ENCODE measurements at regions not wholly inside any gene's neighbourhood (a gene's known extent, or its start where the extent isn't known, plus 50 kb on each side); places are given as distances from the start of the nearest gene placed in this dataset.

DNA sequence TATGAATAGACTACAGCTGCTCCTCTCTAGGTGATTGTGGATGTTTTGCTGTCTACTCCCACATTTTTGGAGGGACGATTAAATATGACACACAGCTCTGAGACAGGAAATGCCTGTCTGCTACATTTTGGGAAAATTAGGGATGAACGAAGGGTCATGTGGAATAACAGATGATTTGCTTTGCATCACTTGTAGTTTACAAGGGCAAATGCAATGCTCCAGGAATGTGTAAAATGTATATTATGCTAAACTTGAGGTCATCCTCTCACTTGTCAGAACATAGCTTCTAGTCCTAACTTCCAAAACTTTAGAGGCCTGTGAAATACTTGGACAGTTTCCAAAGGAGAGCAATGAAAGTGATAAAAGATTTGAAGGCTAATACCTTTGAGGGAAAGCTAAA is 284.2 kb upstream of the DACH1 start:
- no peak for DNase-seq

DNA sequence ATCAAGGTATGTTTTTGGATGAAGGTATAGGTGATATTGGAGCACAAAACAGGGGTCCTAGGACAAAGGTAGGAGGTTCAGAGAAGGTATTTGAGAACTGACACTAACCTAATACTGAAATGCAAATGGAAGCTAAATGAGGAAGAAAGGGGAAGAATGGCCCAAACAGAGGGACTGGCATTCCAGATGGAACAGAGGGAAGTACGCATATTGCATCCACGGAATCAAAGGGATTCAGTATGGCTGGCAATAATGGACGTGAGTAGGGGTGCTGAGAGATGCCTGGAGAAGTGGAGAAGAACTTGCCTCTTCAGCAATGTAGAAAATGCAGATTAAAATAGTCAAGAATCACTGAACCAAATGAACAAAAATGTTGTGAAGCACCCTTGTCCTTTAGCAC is 283.5 kb upstream of the DACH1 start:
- no peak for DNase-seq

GRCh38 chr13:72149701-72150100 is 282.7 kb upstream of the DACH1 start:
- DNase-seq = no peak

DNA sequence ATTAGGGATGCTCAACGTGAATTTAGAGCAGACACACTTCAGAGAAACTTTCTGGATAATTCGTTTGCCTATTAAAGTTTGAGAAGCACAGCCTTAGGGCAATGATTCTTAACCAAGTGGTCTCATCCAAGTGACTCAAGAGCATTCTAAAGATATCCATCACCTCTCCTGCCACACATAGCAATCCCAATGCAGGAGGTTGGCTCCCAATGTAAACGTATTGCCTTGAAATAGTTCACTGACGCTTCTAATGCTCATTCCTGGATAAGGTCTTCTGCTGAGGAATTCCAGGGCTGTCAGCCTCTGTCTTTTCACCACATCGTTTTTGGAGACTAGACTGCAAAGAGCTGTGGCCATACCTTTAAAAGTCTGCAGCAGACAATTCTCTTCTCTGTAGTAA is 279.8 kb upstream of the DACH1 start:
- DNase-seq = no peak

- no peak for DNase-seq
These were observed 278.4 kb upstream of the DACH1 start for GRCh38 chr13:72145383-72145782.

GRCh38 chr13:72144636-72145035 is 277.6 kb upstream of the DACH1 start:
- no peak for DNase-seq

DNA sequence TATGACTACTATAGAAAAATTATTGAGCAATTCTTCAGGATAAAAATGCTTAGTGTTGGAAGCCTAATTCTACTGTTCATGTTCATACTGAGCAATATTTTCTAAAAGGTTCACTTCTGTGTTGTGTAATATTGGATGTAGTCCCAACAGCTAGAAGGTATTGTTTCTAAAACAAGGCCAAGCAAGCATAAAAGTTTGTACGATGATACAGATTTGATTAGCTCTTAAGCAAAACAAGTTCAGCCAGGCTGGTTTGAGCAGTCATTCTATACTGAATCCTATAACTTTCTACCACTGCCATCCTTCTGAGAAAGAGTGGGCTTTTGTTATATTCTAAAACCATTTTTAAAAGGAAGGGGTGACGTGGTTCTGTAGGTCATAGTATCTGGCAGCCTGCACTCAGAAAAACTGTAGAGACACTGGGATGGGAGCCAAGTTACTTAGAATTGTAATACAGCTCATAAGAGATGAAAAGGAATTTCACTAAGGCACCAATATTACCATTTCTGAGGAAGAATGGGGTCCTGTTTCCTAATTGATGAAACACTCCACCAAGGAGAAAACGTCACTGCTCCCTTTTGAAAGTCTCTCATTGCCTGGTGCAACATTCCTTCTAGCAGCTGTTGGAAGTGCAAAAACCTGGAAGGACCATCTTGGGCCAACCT is 275.0 kb upstream of the DACH1 start:
- DNase-seq = no peak

- no peak for DNase-seq
These were observed 272.2 kb upstream of the DACH1 start for GRCh38 chr13:72139192-72139591.

DNA sequence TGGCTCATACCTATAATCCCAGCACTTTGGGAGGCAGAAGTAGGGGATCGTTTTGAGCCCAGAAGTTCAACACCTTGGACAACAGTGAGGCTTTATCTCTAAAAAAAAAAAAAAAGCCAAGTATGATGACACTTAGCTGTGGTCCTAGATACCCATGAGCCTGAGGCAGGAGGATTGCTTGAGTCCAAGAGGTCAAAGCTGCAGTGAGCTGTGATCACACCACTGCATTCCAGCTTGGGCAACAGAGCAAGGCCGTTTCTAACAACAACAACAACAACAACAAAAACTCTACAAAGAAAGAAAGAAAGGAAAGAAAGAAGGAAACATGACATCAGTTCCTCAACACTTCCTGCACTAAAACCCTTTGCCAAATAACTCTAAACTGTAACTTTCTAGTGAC is 265.1 kb upstream of the DACH1 start:
- no peak for DNase-seq

DNA sequence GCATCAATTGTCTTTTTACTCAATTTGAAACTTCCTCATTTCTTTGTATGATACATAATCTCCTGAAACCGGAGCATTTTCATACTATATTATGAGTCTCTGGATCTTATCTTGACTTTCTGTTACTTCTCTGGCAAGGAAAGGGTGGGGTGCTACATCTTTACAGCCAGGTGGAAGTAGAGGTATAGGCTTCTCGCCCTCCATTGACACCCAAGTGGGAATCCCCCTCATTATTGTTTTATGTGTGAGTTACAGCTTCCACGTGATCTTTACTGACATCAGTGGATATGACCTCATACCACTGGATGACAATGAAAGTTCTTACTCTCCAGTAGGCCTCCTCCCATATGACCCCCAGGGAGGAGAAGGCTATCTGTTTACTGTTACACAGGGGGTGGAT is 262.1 kb upstream of the DACH1 start:
- DNase-seq = no peak

DNA sequence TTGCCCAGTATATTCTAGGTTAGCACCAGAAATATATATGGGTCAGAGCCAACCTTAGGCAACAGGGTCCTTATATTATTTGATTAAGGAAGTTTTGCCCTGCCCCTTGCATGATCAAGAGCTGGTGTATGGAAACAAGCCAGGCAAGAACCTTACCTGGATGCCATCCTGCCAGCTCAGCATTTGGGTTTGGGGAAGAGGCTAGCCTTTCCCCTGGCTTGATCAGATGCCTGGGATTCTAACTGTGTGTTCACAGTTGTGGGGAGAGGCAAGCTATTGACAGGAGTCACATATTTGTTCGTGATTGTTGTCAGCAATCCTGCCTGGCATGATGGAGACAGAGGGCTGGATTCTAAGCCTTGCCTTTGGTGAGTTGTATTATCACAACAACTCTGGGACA is 260.0 kb upstream of the DACH1 start:
- no peak for DNase-seq

DNA sequence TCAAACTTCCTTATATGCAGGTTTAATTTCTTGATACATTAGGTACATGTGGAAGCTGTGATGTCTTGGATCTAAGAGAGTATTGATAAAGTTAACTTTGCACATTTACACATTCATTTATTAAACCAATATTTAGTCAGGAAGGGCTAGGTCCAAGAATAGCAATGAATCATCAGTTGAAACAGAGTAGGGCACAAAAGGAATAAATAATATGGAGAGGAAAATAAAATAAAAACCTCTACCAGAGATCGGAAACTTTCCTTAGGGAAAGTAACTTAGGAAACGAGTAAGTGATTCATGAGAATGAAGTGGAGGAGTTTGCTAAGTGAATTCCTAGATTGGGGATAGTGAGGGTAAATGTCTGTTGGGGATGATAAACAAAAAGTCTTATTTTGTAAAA is 259.4 kb upstream of the DACH1 start:
- DNase-seq = no peak

DNA sequence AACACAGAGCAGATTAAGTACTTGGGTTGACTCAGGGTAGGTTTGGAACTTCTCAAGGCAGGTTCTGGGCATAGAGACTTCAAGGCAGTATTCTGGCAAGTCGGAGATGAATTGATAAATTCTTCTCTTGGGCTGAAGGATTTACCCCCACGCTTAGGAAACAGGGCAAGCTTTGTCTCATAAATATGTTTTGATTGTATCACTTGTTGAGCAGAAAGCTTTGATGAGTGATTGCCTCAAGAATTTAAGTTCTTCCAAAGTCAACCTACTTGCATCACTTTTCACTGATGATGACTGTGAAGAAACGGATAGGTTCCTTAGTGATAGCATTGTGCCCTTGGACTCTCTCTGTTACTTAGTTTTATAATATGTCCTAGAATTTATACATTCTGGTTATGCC is 258.6 kb upstream of the DACH1 start:
- no peak for DNase-seq

- DNase-seq = no peak
These were observed 255.8 kb upstream of the DACH1 start for GRCh38 chr13:72122661-72123255.

DNA sequence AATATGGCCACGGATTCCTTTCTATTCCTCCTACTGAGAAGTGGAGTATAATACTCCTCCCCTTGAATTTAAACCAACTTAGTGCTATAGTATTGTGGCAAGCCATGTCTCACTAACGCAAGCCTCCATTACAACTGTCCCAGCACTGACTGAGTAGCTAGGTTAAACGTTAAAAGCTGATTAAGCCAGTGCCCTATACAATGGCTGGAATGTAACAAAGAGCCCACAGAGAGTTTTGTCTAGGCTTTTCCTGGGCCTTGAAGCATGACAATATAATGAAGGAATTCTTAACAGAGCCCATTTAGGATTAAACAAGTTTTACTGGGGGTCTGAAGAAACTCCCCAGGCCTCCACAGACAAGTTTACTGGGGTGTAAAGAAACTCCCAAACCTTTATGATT is 254.5 kb upstream of the DACH1 start:
- no peak for DNase-seq

- no peak for DNase-seq
These were observed 253.6 kb upstream of the DACH1 start for GRCh38 chr13:72120632-72121031.

- no peak for DNase-seq
These were observed 246.9 kb upstream of the DACH1 start for GRCh38 chr13:72113931-72114330.

DNA sequence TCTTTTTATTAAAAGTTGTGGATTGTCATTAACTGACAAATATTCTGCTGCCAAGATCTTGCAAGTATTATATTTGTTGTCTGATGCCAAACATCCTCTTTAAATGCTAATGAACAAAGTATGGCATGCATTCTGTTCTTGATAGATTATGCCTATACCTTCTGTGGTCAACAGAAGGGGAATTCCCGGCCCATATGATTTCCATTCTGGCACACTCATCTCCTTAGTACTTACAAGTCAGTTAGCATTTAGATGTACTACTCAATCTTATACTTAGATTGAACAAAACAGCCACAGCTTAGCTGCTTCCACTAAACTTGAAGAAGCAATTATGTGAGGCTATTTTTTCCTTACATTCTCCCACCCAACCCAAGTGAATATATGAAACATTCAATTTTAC is 246.1 kb upstream of the DACH1 start:
- no peak for DNase-seq

DNA sequence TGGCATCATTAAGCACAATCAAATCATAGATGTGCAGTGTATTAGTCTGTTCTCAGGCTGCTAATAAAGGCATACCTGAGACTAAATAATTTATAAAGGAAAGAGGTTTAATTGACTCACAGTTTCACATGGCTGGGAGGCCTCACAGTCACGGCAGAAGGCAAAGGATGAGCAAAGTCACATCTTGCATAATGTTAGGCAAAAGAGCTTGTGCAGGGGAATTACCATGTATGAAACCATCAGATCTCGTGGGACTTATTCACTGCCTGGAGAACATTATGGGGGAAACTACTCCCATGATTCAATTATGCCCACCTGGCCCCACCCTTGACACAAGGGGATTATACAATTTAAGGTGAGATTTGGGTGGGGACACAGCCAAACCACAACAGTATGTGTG is 245.2 kb upstream of the DACH1 start:
- DNase-seq = no peak

DNA sequence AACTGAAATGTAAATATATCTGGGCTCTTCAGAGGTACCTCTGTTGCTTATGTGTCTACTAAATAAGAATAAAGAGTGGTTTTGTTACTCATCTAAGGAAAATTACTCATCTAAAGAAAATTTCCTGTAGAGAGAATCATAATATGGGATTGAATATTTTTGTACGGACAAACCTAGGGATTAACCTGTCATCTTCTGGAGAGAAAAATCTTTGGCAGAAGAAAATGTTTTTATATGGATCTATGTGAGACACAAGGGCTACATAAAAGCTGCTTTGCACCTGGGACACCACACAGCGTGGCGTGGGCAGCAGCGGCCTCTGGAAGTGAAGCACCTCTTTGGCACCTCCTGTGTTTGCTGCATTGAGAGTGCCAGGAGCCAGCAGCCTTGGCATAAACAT is 242.9 kb upstream of the DACH1 start:
- no peak for DNase-seq

DNA sequence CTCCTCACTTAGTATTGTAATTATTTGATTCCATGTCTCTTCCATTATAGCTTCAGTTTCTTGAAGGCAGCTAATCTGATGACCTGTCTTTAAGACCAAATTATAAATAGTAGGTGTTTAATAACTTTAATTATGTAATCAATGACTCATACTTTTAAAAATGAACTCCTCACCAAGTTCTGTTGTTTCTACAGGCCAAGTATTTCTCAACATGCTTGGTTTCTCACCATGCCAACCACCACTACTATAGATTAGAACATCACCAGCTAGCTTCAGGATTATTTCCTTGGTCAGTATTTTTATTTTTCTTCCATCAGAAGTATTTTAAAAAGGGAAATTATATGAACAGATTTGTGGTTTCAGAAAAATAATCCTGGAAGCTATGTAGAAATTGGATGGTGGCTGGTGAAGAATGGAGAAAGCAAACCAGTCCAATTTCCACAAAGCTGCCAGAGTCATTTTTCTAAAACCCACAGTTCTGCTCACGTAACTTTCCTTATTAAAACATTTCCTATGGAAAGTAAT is 237.7 kb upstream of the DACH1 start:
- no peak for DNase-seq

DNA sequence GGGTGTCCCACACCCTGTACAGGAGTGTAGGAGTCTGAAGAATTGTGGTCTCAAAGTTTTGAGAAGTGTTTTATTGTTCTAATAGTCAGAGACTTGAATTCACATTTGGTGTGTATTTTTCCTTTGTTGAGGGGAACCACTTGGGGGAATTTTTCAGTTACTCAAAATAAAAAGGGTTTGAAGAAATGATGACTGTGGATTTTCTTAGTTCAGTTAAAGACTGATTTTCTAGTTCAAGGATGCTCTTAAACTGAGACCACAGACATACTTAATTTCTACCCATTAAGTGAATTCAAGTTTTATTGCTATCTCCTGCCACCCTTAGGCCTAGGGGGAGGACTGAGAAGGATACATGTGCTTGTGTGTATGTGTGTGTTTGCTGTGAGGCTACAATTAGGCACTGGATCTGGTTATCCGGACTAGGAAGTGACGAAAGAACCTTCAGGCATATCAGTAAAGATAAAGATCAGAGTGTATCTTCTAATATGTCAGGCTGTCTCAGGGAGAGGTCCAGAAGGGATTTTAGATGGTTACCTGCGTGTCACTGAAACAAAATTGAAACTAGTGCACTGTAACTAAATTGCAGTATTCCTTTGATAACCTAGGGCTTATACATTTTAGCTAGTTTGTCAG is 234.9 kb upstream of the DACH1 start:
- DNase-seq = no peak

DNA sequence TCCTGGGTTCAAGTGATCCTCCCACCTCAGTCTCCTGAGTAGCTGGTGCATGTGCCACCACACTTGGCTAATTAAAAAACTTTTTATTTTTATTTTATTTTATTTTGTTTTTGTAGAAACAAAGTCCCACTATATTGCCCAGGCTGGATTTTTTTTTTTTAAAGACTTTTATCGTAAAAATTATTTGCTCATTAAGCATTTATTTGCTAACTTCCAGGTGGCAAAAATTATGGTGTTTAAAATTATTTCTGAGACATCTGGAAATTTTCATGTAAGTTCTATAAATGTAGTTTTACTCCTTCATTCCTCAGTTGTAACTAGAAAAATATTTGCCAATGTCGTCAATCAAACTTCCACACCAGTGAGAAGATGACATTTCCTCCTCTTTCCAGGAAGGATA is 233.3 kb upstream of the DACH1 start:
- DNase-seq = no peak

DNA sequence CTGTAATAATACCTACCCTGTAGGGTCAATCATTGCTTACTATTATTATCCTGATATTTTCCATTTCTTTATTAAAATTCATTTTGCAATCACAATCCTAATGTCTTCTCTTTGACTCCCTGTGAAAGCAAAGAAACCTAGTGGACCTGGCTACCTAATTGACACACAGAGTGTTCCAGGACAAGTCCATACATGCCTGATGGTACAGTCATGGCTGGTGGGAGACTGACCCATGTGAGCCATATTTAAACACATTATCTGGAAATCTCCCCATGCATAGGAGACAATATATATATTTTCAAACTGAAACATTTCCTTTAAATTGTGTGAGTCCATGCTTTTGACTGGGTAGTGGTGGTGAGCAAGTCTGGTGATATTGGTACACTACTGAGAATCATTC is 230.6 kb upstream of the DACH1 start:
- no peak for DNase-seq

GRCh38 chr13:72093262-72093661 is 226.3 kb upstream of the DACH1 start:
- DNase-seq = no peak
